SK-N-SH treated with all-trans-retinoic acid at 6 μM for 48 hours (cell line): ENCODE measurements at regions not wholly inside any gene's neighbourhood (a gene's known extent, or its start where the extent isn't known, plus 50 kb on each side); places are given as distances from the start of the nearest gene placed in this dataset.

Experiments
- ATAC-seq: fragments of 200-7000 bp; cut with Tn5 transposase; 3 replicates; pipeline ENCODE4 v1.9.1; 2020; ENCODE audit warnings: mild to moderate bottlenecking, moderate library complexity
- ARNTL ChIP-seq: fragments of 450-650 bp; formaldehyde crosslinking; IDR thresholded peaks from 2 replicates; pipeline ENCODE4 v1.5.0; 2020; ENCODE audit warnings: low read depth, mild to moderate bottlenecking, moderate library complexity, borderline replicate concordance
- BACH2 ChIP-seq: fragments of 250-450 bp; sonication (Bioruptor Pico); IDR thresholded peaks from 2 replicates; pipeline ENCODE4 v1.9.0; 2021; ENCODE audit warnings: mild to moderate bottlenecking, borderline replicate concordance
- ESRRG ChIP-seq: fragments of 250-450 bp; sonication (Bioruptor Pico); IDR thresholded peaks from 2 replicates; pipeline ENCODE4 v1.6.1; 2021; ENCODE audit warnings: mild to moderate bottlenecking
- GLIS3 ChIP-seq: fragments of 250-450 bp; sonication (Bioruptor Pico); IDR thresholded peaks from 2 replicates; pipeline ENCODE4 v1.5.0; 2020; ENCODE audit warnings: mild to moderate bottlenecking, moderate library complexity
- OSR1 ChIP-seq: fragments of 250-450 bp; sonication (Bioruptor Pico); IDR thresholded peaks from 2 replicates; pipeline ENCODE4 v1.8.0; 2022; ENCODE audit warnings: moderate library complexity, mild to moderate bottlenecking, inconsistent platforms
- PPARA ChIP-seq: fragments of 250-450 bp; sonication (Bioruptor Pico); IDR thresholded peaks from 2 replicates; pipeline ENCODE4 v1.5.0; 2020; ENCODE audit warnings: mild to moderate bottlenecking, borderline replicate concordance
- RARB ChIP-seq: fragments of 250-450 bp; sonication (Bioruptor Pico); IDR thresholded peaks from 2 replicates; pipeline ENCODE4 v1.8.0; 2021; ENCODE audit warnings: mild to moderate bottlenecking, moderate library complexity
- SNAI2 ChIP-seq: fragments of 250-450 bp; sonication (Bioruptor Pico); IDR thresholded peaks from 2 replicates; pipeline ENCODE4 v1.5.0; 2020; ENCODE audit warnings: mild to moderate bottlenecking, moderate library complexity
- TOX ChIP-seq: fragments of 250-450 bp; sonication (Bioruptor Pico); IDR thresholded peaks from 2 replicates; pipeline ENCODE4 v1.8.0; 2021; ENCODE audit warnings: mild to moderate bottlenecking, moderate library complexity, borderline replicate concordance
- ZFP30 ChIP-seq: fragments of 450-650 bp; formaldehyde crosslinking; IDR thresholded peaks from 2 replicates; pipeline ENCODE4 v1.5.0; 2022; ENCODE audit warnings: mild to moderate bottlenecking, moderate library complexity
- ZNF565 ChIP-seq: fragments of 450-650 bp; formaldehyde crosslinking; conservative IDR thresholded peaks from 2 replicates; pipeline ENCODE4 v1.5.0; 2020; ENCODE audit warnings: low read depth, mild to moderate bottlenecking, moderate library complexity
- ZNF8 ChIP-seq: fragments of 450-650 bp; formaldehyde crosslinking; IDR thresholded peaks from 2 replicates; pipeline ENCODE4 v1.5.0; 2020; ENCODE audit warnings: mild to moderate bottlenecking, moderate library complexity
- TF ChIP-seq, protein P1 (sequence below): fragments of 250-450 bp; sonication (Bioruptor Pico); IDR thresholded peaks from 2 replicates; pipeline ENCODE4 v1.5.1; 2021; ENCODE audit warnings: mild to moderate bottlenecking, moderate library complexity
- TF ChIP-seq, protein P2 (sequence below): fragments of 250-450 bp; sonication (Bioruptor Pico); IDR thresholded peaks from 2 replicates; pipeline ENCODE4 v1.5.1; 2020; ENCODE audit warnings: low read depth, mild to moderate bottlenecking, moderate library complexity
- TF ChIP-seq, protein P3 (sequence below): fragments of 250-450 bp; sonication (Bioruptor Pico); IDR thresholded peaks from 2 replicates; pipeline ENCODE4 v1.8.0; 2021; ENCODE audit warnings: low read depth, mild to moderate bottlenecking, moderate library complexity, borderline replicate concordance
- TF ChIP-seq, protein P4 (sequence below): fragments of 250-450 bp; sonication (Bioruptor Pico); IDR thresholded peaks from 2 replicates; pipeline ENCODE4 v1.5.0; 2020; ENCODE audit warnings: mild to moderate bottlenecking, moderate library complexity

DNA sequence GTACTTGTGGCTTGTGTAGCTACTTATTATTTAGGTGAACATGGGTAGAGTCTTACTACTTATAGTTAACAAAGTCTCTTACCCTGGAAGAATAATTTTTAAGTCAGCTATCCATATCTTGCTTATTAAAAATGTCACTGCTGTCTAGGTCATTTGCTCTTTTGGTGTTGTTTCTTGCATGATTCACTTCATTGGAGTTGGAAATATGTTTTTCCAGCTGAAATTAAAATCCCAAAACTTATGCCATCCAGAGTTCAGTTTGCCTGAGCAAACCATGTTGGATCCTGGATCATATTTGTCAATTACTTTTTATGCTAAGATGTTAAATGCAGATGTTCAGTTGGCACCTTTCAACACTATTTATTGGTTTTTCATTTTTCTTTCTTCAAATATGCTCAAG lies 421.0 kb upstream of the RBMS3 start:
- ATAC-seq, result no peak
- TF ChIP-seq BACH2 (CRISPR knock-in tag) (no peak), GLIS3 (CRISPR knock-in tag) (no peak), SNAI2 (no peak), OSR1 (CRISPR knock-in tag) (no peak), ZFP30 (CRISPR knock-in tag) (no peak), PPARA (CRISPR knock-in tag) (no peak), RARB (CRISPR knock-in tag) (no peak), ZNF8 (no peak), ESRRG (no peak), ZNF565 (no peak)
- TF ChIP-seq, protein P1, sequence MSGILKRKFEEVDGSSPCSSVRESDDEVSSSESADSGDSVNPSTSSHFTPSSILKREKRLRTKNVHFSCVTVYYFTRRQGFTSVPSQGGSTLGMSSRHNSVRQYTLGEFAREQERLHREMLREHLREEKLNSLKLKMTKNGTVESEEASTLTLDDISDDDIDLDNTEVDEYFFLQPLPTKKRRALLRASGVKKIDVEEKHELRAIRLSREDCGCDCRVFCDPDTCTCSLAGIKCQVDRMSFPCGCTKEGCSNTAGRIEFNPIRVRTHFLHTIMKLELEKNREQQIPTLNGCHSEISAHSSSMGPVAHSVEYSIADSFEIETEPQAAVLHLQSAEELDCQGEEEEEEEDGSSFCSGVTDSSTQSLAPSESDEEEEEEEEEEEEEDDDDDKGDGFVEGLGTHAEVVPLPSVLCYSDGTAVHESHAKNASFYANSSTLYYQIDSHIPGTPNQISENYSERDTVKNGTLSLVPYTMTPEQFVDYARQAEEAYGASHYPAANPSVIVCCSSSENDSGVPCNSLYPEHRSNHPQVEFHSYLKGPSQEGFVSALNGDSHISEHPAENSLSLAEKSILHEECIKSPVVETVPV (CRISPR knock-in tag), result no peak
- TF ChIP-seq, protein P2, sequence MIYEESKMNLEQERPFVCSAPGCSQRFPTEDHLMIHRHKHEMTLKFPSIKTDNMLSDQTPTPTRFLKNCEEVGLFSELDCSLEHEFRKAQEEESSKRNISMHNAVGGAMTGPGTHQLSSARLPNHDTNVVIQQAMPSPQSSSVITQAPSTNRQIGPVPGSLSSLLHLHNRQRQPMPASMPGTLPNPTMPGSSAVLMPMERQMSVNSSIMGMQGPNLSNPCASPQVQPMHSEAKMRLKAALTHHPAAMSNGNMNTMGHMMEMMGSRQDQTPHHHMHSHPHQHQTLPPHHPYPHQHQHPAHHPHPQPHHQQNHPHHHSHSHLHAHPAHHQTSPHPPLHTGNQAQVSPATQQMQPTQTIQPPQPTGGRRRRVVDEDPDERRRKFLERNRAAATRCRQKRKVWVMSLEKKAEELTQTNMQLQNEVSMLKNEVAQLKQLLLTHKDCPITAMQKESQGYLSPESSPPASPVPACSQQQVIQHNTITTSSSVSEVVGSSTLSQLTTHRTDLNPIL (CRISPR knock-in tag), result no peak
- TF ChIP-seq, protein P3, sequence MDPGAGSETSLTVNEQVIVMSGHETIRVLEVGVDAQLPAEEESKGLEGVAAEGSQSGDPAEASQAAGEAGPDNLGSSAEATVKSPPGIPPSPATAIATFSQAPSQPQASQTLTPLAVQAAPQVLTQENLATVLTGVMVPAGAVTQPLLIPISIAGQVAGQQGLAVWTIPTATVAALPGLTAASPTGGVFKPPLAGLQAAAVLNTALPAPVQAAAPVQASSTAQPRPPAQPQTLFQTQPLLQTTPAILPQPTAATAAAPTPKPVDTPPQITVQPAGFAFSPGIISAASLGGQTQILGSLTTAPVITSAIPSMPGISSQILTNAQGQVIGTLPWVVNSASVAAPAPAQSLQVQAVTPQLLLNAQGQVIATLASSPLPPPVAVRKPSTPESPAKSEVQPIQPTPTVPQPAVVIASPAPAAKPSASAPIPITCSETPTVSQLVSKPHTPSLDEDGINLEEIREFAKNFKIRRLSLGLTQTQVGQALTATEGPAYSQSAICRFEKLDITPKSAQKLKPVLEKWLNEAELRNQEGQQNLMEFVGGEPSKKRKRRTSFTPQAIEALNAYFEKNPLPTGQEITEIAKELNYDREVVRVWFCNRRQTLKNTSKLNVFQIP (CRISPR knock-in tag), result no peak
- TF ChIP-seq, protein P4, sequence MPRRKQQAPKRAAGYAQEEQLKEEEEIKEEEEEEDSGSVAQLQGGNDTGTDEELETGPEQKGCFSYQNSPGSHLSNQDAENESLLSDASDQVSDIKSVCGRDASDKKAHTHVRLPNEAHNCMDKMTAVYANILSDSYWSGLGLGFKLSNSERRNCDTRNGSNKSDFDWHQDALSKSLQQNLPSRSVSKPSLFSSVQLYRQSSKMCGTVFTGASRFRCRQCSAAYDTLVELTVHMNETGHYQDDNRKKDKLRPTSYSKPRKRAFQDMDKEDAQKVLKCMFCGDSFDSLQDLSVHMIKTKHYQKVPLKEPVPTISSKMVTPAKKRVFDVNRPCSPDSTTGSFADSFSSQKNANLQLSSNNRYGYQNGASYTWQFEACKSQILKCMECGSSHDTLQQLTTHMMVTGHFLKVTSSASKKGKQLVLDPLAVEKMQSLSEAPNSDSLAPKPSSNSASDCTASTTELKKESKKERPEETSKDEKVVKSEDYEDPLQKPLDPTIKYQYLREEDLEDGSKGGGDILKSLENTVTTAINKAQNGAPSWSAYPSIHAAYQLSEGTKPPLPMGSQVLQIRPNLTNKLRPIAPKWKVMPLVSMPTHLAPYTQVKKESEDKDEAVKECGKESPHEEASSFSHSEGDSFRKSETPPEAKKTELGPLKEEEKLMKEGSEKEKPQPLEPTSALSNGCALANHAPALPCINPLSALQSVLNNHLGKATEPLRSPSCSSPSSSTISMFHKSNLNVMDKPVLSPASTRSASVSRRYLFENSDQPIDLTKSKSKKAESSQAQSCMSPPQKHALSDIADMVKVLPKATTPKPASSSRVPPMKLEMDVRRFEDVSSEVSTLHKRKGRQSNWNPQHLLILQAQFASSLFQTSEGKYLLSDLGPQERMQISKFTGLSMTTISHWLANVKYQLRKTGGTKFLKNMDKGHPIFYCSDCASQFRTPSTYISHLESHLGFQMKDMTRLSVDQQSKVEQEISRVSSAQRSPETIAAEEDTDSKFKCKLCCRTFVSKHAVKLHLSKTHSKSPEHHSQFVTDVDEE, result no peak
- TF ChIP-seq, all 23 proteins: peak for 0

DNA sequence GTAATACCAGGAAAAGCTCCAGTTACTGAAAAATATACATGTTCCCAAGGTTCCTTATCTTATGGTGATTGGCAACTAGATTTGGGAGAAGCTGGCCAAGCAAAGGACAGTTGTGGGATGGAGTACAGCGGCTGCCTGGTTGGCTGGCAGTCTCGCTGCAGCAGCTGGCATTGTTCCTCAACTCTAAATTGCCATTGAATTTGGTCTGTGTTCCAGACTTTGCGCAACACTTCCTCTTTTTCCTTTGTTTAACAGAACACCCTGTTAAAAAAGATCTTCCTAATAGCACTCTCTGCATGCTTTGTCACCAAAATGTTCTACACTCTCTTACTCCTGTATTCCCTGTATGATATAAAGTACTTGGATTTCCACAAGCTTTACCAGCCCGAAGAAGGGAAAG lies 420.6 kb upstream of the RBMS3 start:
- TF ChIP-seq BACH2 (CRISPR knock-in tag), result no peak
- TF ChIP-seq, protein P3 (CRISPR knock-in tag), result no peak
- ATAC-seq, result no peak

DNA sequence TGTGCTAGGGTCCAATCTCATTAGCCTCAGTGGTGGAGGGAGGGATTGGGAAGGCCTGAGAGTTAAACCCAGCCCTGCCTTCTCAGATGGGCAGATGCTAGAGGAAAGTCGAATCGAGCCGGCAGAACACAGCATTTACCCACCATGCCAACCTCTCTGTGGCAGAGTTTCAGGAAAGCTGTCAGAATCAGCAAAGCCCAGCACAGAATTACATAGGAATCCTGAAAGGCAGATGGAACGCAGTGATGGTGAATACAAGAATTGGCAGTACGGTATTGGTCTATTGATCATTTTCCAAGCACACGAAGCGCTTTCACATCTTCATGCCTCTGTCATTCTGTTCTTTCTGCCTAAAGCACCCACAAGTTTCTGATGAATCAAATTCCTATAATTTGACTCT lies 417.7 kb upstream of the RBMS3 start:
- TF ChIP-seq, protein P1 (CRISPR knock-in tag), result no peak
- no peak for TF ChIP-seq TOX (CRISPR knock-in tag)
- TF ChIP-seq GLIS3 (CRISPR knock-in tag), result no peak
- TF ChIP-seq OSR1 (CRISPR knock-in tag), result no peak
- TF ChIP-seq, protein P3 (CRISPR knock-in tag), result no peak
- TF ChIP-seq, protein P4, result no peak
- TF ChIP-seq, protein P2 (CRISPR knock-in tag), result no peak
- no peak for TF ChIP-seq ARNTL (CRISPR knock-in tag)
- no peak for ATAC-seq
